ENCODE measurements at regions not wholly inside any gene's neighbourhood (a gene's known extent, or its start where the extent isn't known, plus 50 kb on each side); places are given as distances from the start of the nearest gene placed in this dataset.

- TF ChIP-seq CTCF (IDR thresholded peaks at IDR 0.05): no peak
- intact Hi-C loops (cut with DNase I): no loop called here
- Histone ChIP-seq H3K4me1 (no peaks in the 10 kb centered on the region), H3K27me3 (no peaks in the 10 kb centered on the region), H3K27ac (no peak overlapping the region), H3K4me3 (no peak overlapping the region), H3K9me3 (peaks cover 0 to 7% of the 10 kb centered on the region in 2 donors), H3K36me3 (no peaks in the 10 kb centered on the region)
- DNase-seq (no peak), ATAC-seq (no peak)
These were observed 160.2 kb downstream of the ZPLD1 start for GRCh38 chr3:102595057-102595456.

DNA sequence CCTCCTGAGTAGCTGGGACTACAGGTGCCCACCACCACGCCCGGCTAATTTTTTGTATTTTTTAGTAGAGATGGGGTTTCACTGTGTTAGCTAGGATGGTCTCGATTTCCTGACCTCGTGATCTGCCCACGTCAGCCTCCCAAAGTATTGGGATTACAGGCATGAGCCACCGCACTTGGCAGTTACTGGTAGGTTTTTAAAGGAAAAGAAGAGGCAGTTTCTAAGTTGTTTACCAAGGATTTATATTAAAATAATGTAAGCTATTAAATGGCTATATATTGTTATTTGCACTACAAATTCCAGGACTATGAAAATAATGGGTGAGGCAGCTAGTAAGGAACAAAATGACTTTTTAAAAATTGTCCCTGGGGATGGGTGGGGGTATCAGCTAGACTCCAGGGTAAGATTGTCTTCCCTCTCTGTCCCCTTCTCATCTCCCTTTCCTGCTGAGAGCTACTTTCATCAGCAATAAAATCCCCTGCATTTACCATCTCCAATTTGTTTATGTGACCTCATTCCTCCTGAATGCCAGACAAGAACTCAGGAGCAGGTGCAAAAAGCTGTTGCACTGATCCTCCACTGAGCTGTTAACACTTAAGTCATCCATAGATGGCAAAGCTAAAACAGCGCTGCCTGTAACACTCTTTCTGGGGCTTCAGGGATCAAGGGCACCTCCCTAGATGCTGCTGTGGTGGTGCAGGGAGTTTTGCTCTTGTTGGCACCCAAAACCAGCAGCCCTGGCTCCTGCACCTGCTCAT is 165.2 kb downstream of the ZPLD1 start:
- intact Hi-C loops (cut with DNase I): no loop called here

DNA sequence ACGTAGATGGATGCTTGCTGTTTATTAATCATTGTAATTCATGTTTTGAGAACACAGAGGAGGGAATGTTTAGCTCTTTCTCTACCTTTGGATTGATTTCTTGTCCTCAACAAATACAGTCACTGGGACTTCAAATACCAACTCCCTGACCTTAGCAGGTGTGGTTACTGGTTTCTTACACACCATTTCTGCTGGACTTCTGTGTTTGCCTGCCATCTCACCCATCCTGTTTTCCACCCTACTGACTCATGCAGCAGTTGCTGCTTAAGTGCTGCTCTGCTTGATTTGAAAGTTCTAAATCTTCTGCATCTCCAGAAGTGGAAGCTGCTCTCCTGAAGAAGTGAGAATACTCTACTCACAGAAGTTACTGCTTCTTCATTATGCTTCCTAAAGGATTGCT is 170.3 kb downstream of the ZPLD1 start:
- ATAC-seq: no peak

More for the DNA sequence above, 165.2 kb downstream of the ZPLD1 start:
- no peak overlapping the region for H3K27ac ChIP-seq
- ATAC-seq (no peak), DNase-seq (no peak)
- H3K9me3 ChIP-seq: no peaks in the 10 kb centered on the region
- no peaks in the 10 kb centered on the region for H3K27me3 ChIP-seq
- no peak overlapping the region for H3K4me3 ChIP-seq
- H3K4me1 ChIP-seq: no peaks in the 10 kb centered on the region
- H3K36me3 ChIP-seq: no peaks in the 10 kb centered on the region
- no peak for TF ChIP-seq CTCF (IDR thresholded peaks at IDR 0.05)

DNA sequence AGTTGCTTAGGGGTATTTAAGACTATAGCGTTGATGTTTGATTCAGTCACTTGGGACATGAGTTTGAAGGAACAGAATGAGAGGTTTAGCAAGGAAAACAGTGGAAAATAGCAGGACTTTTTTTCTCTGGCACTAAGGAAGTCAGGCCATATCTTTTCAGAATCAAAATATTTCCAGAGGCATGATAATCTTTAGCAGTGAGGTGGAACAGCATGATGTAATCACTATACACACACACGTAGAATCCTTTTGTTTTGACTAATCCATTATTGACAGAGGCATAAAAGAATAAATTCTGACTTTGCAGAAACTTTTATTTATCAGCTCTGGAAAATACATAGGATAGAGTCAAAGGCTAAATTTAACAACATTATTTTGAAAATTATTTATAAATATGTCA is 174.1 kb downstream of the ZPLD1 start:
- no peak for DNase-seq
- no peaks in the 10 kb centered on the region for H3K9me3 ChIP-seq
- H3K4me1 ChIP-seq: no peaks in the 10 kb centered on the region
- H3K36me3 ChIP-seq: no peaks in the 10 kb centered on the region
- H3K4me3 ChIP-seq: no peak overlapping the region
- no peak for ATAC-seq
- no peak for TF ChIP-seq CTCF (IDR thresholded peaks at IDR 0.05)
- intact Hi-C loops (cut with DNase I): no loop called here
- H3K27ac ChIP-seq: no peak overlapping the region
- no peaks in the 10 kb centered on the region for H3K27me3 ChIP-seq

More for the DNA sequence above, 170.3 kb downstream of the ZPLD1 start:
- intact Hi-C loops (cut with DNase I): no loop called here
- no peak for DNase-seq
- Histone ChIP-seq H3K36me3 (no peaks in the 10 kb centered on the region), H3K27ac (no peak overlapping the region), H3K9me3 (no peaks in the 10 kb centered on the region), H3K4me3 (no peak overlapping the region), H3K4me1 (no peaks in the 10 kb centered on the region), H3K27me3 (no peaks in the 10 kb centered on the region)
- TF ChIP-seq CTCF (IDR thresholded peaks at IDR 0.05): no peak

DNA sequence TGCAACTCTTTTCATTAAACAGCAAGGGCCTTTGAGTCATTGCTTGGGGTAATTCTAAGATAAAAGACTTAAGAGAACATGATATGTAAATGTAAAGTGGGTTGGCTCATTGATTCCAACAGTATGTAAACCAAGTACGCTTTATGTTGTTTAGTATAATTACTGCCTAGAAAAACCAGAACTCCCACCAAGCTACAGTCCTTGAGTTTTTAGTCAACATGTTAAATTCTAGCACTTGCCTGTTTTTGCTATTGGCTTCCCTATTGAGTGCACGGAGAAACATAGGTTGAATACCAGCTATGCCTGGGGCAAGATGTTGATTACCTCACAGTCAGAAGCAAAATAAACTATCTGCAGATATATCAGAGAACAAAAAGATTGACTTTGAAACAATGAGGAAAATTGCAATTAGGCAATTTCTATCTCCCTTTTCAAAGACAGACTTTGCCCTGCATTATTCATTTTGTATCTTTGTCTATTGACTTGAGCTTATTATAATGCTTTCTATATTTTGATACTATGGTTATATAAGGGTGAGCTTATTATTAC is 179.3 kb downstream of the ZPLD1 start:
- DNase-seq (no peak), ATAC-seq (no peak)
- Histone ChIP-seq H3K27me3 (no peaks in the 10 kb centered on the region), H3K4me1 (no peaks in the 10 kb centered on the region), H3K27ac (no peak overlapping the region), H3K9me3 (no peaks in the 10 kb centered on the region), H3K36me3 (no peaks in the 10 kb centered on the region), H3K4me3 (no peak overlapping the region)
- intact Hi-C loops (cut with DNase I): no loop called here
- no peak for TF ChIP-seq CTCF (IDR thresholded peaks at IDR 0.05)

Measured in left lung (tissue), 4 donors.